MCF 10A (cell line): ENCODE measurements at regions not wholly inside any gene's neighbourhood (a gene's known extent, or its start where the extent isn't known, plus 50 kb on each side); places are given as distances from the start of the nearest gene placed in this dataset.
"Not testable (repeated sequence)": the region's sequence is repeated elsewhere in the genome, so short reads cannot be mapped to it uniquely, and the experiment has no call there.

ENCODE experiments used
- BruUV-seq: library from RNA; stranded (reverse); fragments of 400-500 nt; replicated peaks from 2 replicates; lab custom pipeline; 2021; lab: Mats Ljungman, UMichigan
- CTCF ChIA-PET: fragments of 300-600 bp; sonication (Branson Sonifier 250); formaldehyde crosslinking; extraction: SDS; loops from one replicate; lab custom pipeline; 2021; ENCODE audit warnings: antibody characterized with exemption, inconsistent platforms; lab: Yijun Ruan, JAX
- POLR2A ChIA-PET: fragments of 300-600, 350-650 bp; sonication (Branson Sonifier 250); formaldehyde crosslinking; extraction: SDS; loops from one replicate; lab custom pipeline; 2020; ENCODE audit warnings: antibody characterized with exemption, inconsistent platforms; lab: Yijun Ruan, JAX
- DNase-seq: peaks from one replicate; pipeline ENCODE4 v3.0.0-alpha.2; 2018; ENCODE audit not compliant: unreplicated experiment
- H3K27ac Mint-ChIP-seq: one replicate; pipeline ENCODE4 v1.8.0; 2022; ENCODE audit warnings: mild to moderate bottlenecking, low read depth, mixed read lengths; ENCODE audit not compliant: unreplicated experiment
- H3K27me3 Mint-ChIP-seq: one replicate; pipeline ENCODE4 v1.8.0; 2022; ENCODE audit warnings: mixed read lengths; ENCODE audit not compliant: insufficient read depth, unreplicated experiment
- H3K36me3 Mint-ChIP-seq: one replicate; pipeline ENCODE4 v1.8.0; 2022; ENCODE audit warnings: mild to moderate bottlenecking, moderate library complexity, mixed read lengths; ENCODE audit not compliant: insufficient read depth, unreplicated experiment
- H3K4me1 Mint-ChIP-seq: one replicate; pipeline ENCODE4 v1.8.0; 2022; ENCODE audit warnings: mixed read lengths; ENCODE audit not compliant: insufficient read depth, unreplicated experiment
- H3K4me3 Mint-ChIP-seq: one replicate; pipeline ENCODE4 v1.8.0; 2022; ENCODE audit warnings: mild to moderate bottlenecking, moderate library complexity, mixed read lengths; ENCODE audit not compliant: unreplicated experiment
- H3K9me3 Mint-ChIP-seq: one replicate; pipeline ENCODE4 v1.8.0; 2022; ENCODE audit warnings: mixed read lengths; ENCODE audit not compliant: unreplicated experiment
- intact Hi-C: fragments of 100-400 bp; cut with micrococcal nuclease; formaldehyde crosslinking; loops from 2 replicates; pipeline ENCODE4 v1.14.1; 2022
- TF ChIP-seq, protein P1 (sequence below): fragments of 200-600 bp; IDR thresholded peaks from one replicate; pipeline ENCODE4 v1.8.0; 2022; ENCODE audit warnings: antibody characterized with exemption, mild to moderate bottlenecking; ENCODE audit not compliant: unreplicated experiment

DNA sequence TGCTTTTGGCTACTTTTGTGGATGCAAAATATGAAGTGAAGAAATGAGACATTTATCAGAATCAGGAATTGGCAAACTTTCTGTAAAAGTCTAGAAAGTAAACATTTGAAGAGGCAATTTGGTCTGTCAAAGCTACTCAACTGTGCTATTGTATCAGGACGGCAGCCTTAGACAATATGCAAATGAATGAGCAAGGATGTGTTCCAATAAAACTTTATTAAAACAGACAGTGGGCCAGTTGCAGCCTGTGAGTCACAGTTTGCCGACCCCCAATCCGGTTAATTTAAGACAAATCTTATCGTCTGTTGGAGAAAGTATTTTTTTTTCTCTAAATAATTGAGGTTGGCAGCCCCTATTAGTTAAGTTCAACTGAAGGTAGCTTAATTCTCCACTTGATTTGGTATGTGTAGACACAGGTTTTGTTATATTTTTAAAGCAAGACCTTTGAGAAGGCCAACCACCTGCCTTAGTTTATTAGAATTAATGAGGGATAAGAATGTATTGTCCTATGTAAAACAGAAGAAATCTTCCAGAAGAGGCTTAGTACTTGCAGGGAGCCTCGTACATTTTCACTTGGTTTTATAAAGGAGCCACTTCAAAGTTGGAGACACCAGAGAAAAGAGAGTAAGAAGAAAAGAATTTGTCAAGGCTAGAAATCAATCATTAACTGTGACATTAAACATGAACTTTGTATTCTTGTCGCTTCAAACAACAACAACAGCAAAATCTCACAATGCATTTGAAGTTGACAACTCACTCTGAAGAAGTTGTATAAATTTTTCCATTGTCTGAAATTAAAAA lies 81.6 kb upstream of the FAT1 start:
- H3K36me3 Mint-ChIP-seq = no peaks in the 10 kb centered on the region
- H3K9me3 Mint-ChIP-seq = no peaks in the 10 kb centered on the region
- intact Hi-C loops = no loop called here
- no peak overlapping the region for H3K27ac Mint-ChIP-seq
- no peak for DNase-seq
- ChIA-PET CTCF (no interaction called here), POLR2A (interaction anchor here (1.0 kb wide), 1 partner anchor 10 kb away, joined by 3 read pairs; no protein-coding TSS in a partner anchor)
- no peaks in the 10 kb centered on the region for H3K4me1 Mint-ChIP-seq
- no peaks in the 10 kb centered on the region for H3K27me3 Mint-ChIP-seq
- TF ChIP-seq, protein P1, sequence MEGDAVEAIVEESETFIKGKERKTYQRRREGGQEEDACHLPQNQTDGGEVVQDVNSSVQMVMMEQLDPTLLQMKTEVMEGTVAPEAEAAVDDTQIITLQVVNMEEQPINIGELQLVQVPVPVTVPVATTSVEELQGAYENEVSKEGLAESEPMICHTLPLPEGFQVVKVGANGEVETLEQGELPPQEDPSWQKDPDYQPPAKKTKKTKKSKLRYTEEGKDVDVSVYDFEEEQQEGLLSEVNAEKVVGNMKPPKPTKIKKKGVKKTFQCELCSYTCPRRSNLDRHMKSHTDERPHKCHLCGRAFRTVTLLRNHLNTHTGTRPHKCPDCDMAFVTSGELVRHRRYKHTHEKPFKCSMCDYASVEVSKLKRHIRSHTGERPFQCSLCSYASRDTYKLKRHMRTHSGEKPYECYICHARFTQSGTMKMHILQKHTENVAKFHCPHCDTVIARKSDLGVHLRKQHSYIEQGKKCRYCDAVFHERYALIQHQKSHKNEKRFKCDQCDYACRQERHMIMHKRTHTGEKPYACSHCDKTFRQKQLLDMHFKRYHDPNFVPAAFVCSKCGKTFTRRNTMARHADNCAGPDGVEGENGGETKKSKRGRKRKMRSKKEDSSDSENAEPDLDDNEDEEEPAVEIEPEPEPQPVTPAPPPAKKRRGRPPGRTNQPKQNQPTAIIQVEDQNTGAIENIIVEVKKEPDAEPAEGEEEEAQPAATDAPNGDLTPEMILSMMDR = no peak
- H3K4me3 Mint-ChIP-seq = no peak overlapping the region
- BruUV-seq = no TSS peak

DNA sequence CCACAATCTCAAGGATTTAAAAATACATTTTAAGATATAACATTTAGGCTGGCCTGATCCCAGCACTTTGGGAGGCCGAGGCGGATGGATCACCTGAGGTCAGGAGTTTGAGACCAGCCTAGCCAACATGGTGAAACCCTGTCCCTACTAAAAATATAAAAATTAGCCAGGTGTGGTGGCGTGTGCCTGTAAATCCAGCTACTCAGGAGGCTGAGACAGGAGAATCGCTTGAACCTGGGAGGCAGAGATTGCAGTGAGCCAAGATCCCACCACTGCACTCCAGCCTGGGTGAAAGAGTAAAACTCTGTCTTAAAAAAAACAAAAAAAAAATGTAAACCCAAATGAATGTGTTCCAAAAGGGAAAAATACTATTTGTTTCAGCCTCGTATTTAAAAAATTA lies 82.3 kb upstream of the FAT1 start:
- BruUV-seq, H3K36me3 Mint-ChIP-seq, H3K27ac Mint-ChIP-seq, CTCF ChIA-PET, H3K4me1 Mint-ChIP-seq, H3K9me3 Mint-ChIP-seq, DNase-seq, H3K27me3 Mint-ChIP-seq, POLR2A ChIA-PET, H3K4me3 Mint-ChIP-seq, intact Hi-C loops: not testable (repeated sequence)

DNA sequence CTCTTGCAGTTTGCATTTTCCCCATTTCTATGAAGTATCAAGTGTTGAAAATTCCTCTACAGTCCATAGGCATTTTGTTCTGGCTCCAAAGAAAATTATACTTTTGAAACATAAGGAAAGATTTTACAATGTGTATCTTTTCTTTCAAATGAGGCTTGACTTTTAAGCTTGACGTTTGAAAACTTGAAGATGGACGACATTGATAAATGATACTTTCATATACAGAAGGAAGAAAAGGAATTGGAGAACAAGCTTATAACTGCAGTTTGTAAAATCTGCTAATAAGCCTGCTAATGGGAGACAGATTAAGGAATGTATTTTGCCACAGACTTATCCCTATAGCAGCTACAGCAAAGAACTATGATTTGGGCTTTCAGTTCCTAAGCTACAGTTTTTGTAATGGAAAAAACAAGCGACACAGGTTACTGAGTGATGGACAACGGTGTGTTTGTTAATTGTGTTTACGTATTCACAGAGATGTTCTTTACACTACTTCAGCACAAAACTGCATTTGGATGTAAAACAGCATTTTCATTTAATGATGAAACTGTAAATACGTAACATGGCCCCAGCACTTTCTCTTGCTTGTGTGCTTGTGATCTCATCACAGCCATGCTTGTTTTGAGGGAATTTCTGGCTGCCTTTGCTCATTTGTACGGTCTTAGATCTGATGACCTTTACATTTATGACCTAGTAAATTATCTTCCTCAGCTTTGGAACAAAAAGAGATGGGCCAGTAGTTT lies 83.2 kb upstream of the FAT1 start:
- intact Hi-C loops = no loop called here
- no TSS peak for BruUV-seq
- TF ChIP-seq, protein P1 = no peak
- H3K27me3 Mint-ChIP-seq = no peaks in the 10 kb centered on the region
- DNase-seq = no peak
- no peaks in the 10 kb centered on the region for H3K4me1 Mint-ChIP-seq
- H3K4me3 Mint-ChIP-seq = no peak overlapping the region
- ChIA-PET CTCF (no interaction called here), POLR2A (no interaction called here)
- H3K9me3 Mint-ChIP-seq = no peaks in the 10 kb centered on the region
- H3K27ac Mint-ChIP-seq = no peak overlapping the region
- no peaks in the 10 kb centered on the region for H3K36me3 Mint-ChIP-seq

DNA sequence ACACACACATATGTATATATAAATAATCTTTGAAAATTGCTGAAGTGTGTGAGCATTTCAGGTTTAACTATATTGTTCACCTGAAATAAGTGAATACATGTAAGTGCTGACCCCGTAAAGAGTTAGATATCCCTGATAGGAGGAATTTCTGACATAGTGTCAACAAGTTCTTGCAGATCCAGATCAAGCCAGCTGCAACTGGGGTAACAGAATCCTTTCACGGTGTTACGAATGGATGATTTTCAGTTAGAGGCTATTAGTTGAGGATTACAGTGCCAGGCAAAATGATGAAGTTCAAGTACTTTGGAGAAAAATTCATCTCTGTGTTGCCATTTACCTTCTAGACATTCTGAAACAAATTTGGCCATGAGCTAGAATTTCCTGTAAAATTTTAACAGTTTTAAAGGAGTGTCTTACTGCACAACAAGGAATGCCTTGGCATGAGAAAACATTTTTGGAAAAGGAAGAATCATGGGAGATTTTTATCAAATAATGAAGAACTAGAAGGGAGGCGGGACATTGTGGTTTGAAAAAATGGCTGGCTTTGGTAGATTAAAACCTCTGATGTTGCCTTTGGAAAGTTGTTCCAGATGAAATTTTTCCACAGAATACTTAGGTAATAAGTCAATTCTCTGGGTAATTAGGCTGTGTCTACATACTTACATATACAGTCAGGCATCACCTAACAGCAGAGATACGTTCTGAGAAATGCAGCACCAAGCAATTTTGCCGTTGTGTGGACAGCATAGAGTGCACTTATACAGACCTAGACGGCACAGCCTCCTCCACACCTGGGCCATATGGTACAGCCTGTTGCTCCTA lies 84.4 kb upstream of the FAT1 start:
- DNase-seq = no peak
- POLR2A ChIA-PET = interaction anchor here (0.7 kb wide), 1 partner anchor 14 kb away, joined by 3 read pairs; no protein-coding TSS in a partner anchor
- H3K4me3 Mint-ChIP-seq = no peak overlapping the region
- H3K4me1 Mint-ChIP-seq = no peaks in the 10 kb centered on the region
- TF ChIP-seq, protein P1 = no peak
- CTCF ChIA-PET = no interaction called here
- no TSS peak for BruUV-seq
- intact Hi-C loops = no loop called here
- H3K27ac Mint-ChIP-seq = no peak overlapping the region
- no peaks in the 10 kb centered on the region for H3K27me3 Mint-ChIP-seq
- H3K9me3 Mint-ChIP-seq = no peaks in the 10 kb centered on the region
- no peaks in the 10 kb centered on the region for H3K36me3 Mint-ChIP-seq
